ENCODE measurements at regions not wholly inside any gene's neighbourhood (a gene's known extent, or its start where the extent isn't known, plus 50 kb on each side); places are given as distances from the start of the nearest gene placed in this dataset.

GRCh38 chr4:53680598-53680997 lies 89.3 kb upstream of the LNX1 start:
- TF ChIP-seq CTCF (IDR thresholded peaks at IDR 0.05; ENCODE audit: low read length) = no peak
- TF ChIP-seq EZH2 (optimal IDR thresholded peaks at IDR 0.05; ENCODE audit: low read depth, low read length) = no peak
